GM18907 (cell line): ENCODE measurements at regions not wholly inside any gene's neighbourhood (a gene's known extent, or its start where the extent isn't known, plus 50 kb on each side); places are given as distances from the start of the nearest gene placed in this dataset.
"Not testable (repeated sequence)": the region's sequence is repeated elsewhere in the genome, so short reads cannot be mapped to it uniquely, and the experiment has no call there.

Source experiments
- ATAC-seq: cut with Tn5 transposase; IDR thresholded peaks from one replicate; pipeline ENCODE4 v1.9.1; 2021; ENCODE audit warnings: mild to moderate bottlenecking, moderate library complexity; ENCODE audit not compliant: unreplicated experiment

- no peak for ATAC-seq
Measured at GRCh38 chr20:54792688-54793087, 317.3 kb downstream of the DOK5 start.

GRCh38 chr20:54788260-54788659 lies 312.9 kb downstream of the DOK5 start:
- not testable (repeated sequence) for ATAC-seq

DNA sequence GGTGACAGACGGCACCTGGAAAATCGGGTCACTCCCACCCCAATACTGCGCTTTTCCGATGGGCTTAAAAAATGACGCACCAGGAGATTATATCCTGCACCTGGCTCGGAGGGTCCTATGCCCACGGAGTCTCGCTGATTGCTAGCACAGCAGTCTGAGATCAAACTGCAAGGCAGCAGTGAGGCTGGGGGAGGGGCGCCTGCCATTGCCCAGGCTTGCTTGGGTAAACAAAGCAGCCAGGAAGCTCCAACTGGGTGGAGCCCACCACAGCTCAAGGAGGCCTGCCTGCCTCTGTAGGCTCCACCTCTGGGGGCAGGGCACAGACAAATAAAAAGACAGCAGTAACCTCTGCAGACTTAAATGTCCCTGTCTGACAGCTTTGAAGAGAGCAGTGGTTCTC lies 307.4 kb downstream of the DOK5 start:
- ATAC-seq: not testable (repeated sequence)

- no peak for ATAC-seq
Measured at GRCh38 chr20:54774426-54774825, 299.0 kb downstream of the DOK5 start.

GRCh38 chr20:54773643-54774000 lies 298.2 kb downstream of the DOK5 start:
- ATAC-seq: no peak

GRCh38 chr20:54772893-54773642 lies 297.7 kb downstream of the DOK5 start:
- no peak for ATAC-seq

DNA sequence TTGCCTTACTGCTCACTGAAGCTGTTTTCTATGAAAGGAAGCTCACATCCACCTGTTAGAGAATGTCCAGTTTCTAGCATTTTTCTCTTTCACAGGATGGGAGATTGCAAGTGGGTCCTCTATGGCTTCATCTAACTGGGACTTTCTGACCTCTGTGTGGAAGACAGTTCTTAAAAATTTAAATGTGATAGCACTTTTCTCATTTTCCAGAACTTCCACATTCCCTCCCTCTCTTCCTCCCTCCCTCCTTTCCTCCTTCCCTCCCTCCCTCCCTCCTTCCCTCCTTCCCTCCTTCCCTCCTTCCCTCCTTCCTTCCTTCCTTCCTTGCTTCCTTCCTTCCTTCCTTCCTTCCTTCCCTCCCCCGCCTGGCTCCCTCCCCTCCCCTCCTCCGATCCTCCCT lies 291.1 kb downstream of the DOK5 start:
- ATAC-seq: no peak

DNA sequence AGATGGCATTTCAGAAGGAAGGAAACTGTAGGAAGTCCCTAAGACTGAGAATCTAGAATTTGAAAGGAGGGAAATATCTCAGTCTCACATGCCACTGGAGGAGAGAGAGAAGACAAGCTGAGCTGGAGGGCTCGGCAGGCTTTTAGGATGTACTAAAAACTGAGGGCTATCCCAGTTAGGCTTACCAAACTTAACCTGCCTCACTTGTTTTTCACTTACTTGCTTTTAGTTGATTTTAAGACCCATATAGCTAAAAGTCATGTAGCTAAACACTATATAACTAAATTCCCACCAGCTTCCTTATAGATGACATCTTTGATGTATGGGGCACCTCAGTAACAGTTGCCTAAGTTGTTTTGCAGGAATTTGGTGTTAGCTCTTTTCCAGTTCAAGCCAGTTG lies 288.0 kb downstream of the DOK5 start:
- no peak for ATAC-seq

DNA sequence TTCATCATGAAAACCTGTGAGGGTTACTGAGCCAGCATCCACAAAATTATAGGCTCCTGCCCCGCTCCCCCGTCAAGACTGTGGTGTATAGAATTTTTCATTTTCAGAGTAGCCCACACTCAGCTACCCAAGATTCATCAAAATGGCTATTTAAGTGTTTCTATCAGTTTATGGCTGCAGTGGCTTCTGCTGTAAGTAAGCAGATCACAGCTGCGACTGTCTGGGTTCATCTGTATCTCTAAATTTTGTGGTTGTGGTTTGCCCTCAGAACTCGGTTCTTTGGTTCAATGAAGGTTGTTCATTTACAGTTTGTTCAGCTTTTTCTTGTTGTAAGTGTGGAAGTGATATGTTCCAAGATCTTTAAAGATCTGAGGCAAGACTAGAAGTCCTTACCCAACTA lies 284.2 kb downstream of the DOK5 start:
- ATAC-seq: no peak

DNA sequence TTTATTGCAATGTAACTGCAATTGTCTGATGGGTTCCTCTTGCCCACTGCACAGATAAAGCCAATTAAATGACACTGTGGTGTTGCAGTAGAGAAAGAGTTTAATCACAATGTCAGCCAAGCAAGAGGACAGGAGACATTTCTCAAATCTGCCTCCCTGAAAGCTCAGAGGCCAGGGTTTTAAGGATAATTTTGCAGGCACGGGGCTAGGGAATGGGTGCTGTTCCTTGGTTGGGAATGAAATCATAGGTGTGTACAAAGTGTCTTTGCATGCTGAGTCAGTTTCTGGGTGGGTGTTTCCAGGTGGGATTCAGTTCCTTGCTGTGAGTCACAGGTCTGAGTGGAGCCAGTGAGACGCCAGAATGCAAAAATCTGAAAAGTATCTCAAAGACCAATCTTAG lies 271.4 kb downstream of the DOK5 start:
- no peak for ATAC-seq

DNA sequence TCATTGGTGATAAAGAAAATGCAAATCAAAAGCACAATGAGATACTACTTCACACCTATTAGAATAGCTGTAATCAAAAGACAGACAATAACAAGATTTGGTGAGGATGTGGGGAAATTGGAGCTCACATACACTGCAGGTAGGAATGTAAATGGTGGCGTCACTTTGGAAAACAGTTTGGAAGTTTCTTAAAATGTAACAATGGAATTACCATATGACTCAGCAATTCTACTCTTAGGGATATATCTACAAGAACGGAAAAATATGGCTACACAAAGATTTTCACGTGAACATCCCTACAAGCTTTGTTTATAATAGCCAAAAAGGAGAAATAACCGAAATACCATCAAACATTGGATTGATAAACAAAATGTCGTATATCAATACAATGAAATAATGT lies 270.4 kb downstream of the DOK5 start:
- no peak for ATAC-seq

DNA sequence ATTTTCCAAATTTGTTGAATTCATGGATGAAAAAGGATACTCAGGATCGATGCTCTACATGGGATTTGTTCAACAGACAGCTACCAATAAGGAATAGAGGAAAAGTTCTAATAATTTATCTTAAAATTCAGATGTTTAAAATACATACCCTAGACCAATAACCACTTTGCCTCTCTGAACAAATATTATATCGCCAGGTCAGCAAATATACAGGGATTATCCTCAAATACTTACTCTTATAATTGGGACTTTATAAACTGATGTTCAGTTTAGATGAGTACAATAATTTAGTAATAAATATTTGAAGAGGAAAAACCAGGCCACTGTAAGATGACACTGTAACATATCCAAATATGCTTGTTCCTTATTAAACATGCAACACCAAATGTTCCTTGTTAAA lies 268.7 kb downstream of the DOK5 start:
- ATAC-seq: no peak

DNA sequence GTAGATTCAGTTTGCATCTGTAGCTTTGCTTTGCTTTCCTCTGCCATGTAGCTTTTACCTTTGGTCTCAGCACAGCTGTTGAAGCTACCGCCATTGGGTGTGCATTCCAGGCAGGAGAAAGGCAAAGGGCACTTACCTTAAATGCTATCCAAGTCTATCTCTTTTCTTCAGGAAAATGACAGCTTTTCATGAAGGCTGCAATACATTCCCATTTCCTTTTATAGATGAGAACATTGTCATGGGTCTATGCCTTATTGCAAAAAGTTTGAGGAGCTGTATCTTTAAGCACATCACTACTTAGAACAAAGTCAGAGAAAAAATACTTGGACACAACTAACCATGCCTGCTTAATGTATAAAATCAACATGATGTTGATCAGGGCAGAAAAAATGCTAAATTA lies 266.8 kb downstream of the DOK5 start:
- no peak for ATAC-seq

DNA sequence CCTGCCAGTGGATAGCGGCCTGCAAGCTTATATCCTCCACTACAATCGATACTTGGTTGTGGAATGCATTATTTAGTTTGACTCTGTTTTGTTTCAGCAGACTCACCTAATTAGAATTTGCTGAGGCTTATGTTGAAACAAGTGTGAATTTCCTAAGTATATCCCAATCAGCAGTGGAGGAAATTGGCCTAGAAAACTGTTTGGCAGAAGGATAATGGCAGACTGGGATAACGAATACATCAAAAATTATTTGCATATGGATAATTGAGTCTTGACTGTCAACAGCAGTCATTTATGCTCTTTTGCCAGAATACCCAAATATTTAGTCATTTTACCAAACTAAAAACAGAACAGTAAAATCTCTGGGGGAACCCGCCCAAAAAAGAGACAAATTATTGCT lies 261.0 kb downstream of the DOK5 start:
- ATAC-seq: no peak

GRCh38 chr20:54733687-54734086 lies 258.3 kb downstream of the DOK5 start:
- ATAC-seq: no peak

DNA sequence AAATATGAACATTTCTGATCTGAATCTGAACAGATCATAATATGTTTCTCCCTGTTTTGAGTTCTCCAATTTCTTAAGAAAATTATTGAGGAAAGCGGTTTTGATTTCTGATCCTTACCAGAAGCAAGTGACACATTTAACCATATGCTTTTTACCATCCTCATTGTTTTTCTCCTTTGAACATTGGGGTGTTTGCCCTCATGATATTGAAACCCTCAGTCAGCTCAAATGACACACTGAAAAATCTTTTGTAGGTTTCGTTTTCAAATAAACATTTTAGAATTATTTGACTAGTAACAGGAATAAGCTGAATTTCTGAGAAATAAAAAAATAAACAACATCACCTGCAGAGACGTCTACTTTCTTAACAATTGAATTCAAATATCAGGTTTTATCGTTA lies 252.1 kb downstream of the DOK5 start:
- no peak for ATAC-seq

GRCh38 chr20:54726687-54727300 lies 251.4 kb downstream of the DOK5 start:
- ATAC-seq: no peak

DNA sequence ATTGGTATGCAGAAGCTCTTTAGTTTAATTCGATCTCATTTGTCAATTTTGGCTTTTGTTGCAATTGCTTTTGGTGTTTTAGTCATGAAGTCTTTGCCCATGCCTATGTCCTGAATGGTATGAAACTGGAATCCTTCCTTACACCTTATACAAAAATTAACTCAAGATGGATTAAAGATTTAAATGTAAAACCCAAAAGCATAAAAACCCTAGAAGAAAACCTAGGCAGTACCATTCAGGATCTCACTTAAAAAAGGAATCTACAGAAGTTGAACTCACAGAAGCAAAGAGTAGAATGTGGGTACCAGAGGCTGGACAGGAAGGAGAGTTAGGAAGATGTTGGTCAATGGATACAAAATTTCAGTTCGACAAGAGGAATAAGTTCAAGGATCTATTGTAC lies 249.9 kb downstream of the DOK5 start:
- ATAC-seq: not testable (repeated sequence)

DNA sequence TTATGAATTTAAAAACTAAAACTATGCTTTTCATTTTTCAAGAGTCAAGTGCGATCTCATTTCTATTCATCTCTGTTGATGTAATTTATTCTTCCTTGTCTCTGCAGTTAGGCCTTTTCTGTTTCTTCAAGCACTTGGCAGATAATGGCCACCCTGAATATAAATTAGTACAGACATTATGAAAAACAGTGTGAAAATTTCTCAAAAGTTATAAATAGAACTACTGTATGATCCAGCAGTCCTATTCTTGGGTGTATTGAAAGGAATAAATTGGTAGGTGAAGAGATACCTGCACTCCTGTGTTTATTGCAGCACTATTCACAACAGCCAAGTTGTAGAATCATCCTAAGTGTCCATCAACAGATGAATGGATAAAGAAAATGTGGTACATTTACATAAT lies 248.3 kb downstream of the DOK5 start:
- ATAC-seq: no peak

DNA sequence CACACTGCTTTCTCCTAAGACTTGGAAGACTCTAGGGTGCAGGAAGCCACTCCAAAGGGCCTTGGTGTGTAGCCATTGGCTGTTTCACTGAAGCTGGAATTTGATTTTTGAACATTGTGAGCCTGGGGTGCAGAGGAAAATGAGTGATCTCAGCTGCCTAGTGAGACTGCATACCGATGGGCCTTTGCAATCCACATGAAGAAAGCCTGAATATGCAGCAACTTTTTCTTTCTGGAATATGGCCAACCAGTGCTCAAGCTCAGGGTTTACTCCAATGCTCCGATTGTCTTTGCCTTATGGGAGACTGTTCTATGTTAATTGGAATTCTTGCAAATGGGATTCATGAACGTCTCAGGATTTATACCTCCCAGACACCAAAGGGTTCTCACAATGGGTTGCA lies 242.6 kb downstream of the DOK5 start:
- ATAC-seq: no peak

- ATAC-seq: no peak
Measured at GRCh38 chr20:54716790-54717189, 241.4 kb downstream of the DOK5 start.

GRCh38 chr20:54716174-54716747 lies 240.9 kb downstream of the DOK5 start:
- ATAC-seq: no peak

- ATAC-seq: no peak
Measured at GRCh38 chr20:54714817-54715216, 239.4 kb downstream of the DOK5 start.
